Osteocyte (in vitro differentiated cells): ENCODE measurements at regions not wholly inside any gene's neighbourhood (a gene's known extent, or its start where the extent isn't known, plus 50 kb on each side); places are given as distances from the start of the nearest gene placed in this dataset.

Experiments used
- DNase-seq: peaks from one replicate; pipeline ENCODE4 v3.0.0; 2021; ENCODE audit warnings: mixed read lengths; ENCODE audit not compliant: unreplicated experiment; ENCODE audit errors: extremely low spot score
- H3K27ac Mint-ChIP-seq: one replicate; pipeline ENCODE4 v1.8.0; 2021; ENCODE audit warnings: mild to moderate bottlenecking, mixed read lengths; ENCODE audit not compliant: unreplicated experiment
- H3K27me3 Mint-ChIP-seq: one replicate; pipeline ENCODE4 v1.8.0; 2021; ENCODE audit warnings: mixed read lengths; ENCODE audit not compliant: unreplicated experiment
- H3K36me3 Mint-ChIP-seq: one replicate; pipeline ENCODE4 v1.8.0; 2021; ENCODE audit warnings: mixed read lengths; ENCODE audit not compliant: unreplicated experiment
- H3K4me1 Mint-ChIP-seq: one replicate; pipeline ENCODE4 v1.8.0; 2021; ENCODE audit warnings: mixed read lengths; ENCODE audit not compliant: unreplicated experiment
- H3K4me3 Mint-ChIP-seq: one replicate; pipeline ENCODE4 v1.8.0; 2021; ENCODE audit warnings: mild to moderate bottlenecking, moderate library complexity, mixed read lengths; ENCODE audit not compliant: unreplicated experiment
- H3K9me3 Mint-ChIP-seq: one replicate; pipeline ENCODE4 v1.8.0; 2021; ENCODE audit warnings: mixed read lengths; ENCODE audit not compliant: unreplicated experiment
- CTCF ChIP-seq: fragments of 200-600 bp; sonication (generic); IDR thresholded peaks from 2 replicates; pipeline ENCODE4 v1.5.0; 2021; ENCODE audit warnings: antibody characterized with exemption, mild to moderate bottlenecking, moderate library complexity

GRCh38 chr17:74148901-74149596, 54.4 kb upstream of the RPL38 start:
- H3K9me3 Mint-ChIP-seq: peaks cover 10% of the 10 kb centered on the region
- no peak overlapping the region for H3K27ac Mint-ChIP-seq
- H3K4me3 Mint-ChIP-seq: no peak overlapping the region
- no peaks in the 10 kb centered on the region for H3K36me3 Mint-ChIP-seq
- H3K27me3 Mint-ChIP-seq: no peaks in the 10 kb centered on the region
- peak; percentile 25 for DNase-seq
- H3K4me1 Mint-ChIP-seq: no peaks in the 10 kb centered on the region
- TF ChIP-seq CTCF: no peak

GRCh38 chr17:74149597-74150427, 53.7 kb upstream of the RPL38 start:
- no peak overlapping the region for H3K27ac Mint-ChIP-seq
- no peak for TF ChIP-seq CTCF
- H3K4me3 Mint-ChIP-seq: no peak overlapping the region
- DNase-seq: peak; percentile 62
- H3K27me3 Mint-ChIP-seq: no peaks in the 10 kb centered on the region
- H3K9me3 Mint-ChIP-seq: peaks cover 7% of the 10 kb centered on the region
- H3K4me1 Mint-ChIP-seq: no peaks in the 10 kb centered on the region
- no peaks in the 10 kb centered on the region for H3K36me3 Mint-ChIP-seq

- no peak overlapping the region for H3K27ac Mint-ChIP-seq
- peaks cover 6% of the 10 kb centered on the region for H3K9me3 Mint-ChIP-seq
- TF ChIP-seq CTCF: no peak
- H3K36me3 Mint-ChIP-seq: no peaks in the 10 kb centered on the region
- no peaks in the 10 kb centered on the region for H3K4me1 Mint-ChIP-seq
- no peak overlapping the region for H3K4me3 Mint-ChIP-seq
- DNase-seq: peak; percentile 69
- H3K27me3 Mint-ChIP-seq: no peaks in the 10 kb centered on the region
Observed at GRCh38 chr17:74150428-74151025, 53.0 kb upstream of the RPL38 start.

- H3K9me3 Mint-ChIP-seq: peaks cover 6% of the 10 kb centered on the region
- H3K36me3 Mint-ChIP-seq: no peaks in the 10 kb centered on the region
- H3K4me3 Mint-ChIP-seq: no peak overlapping the region
- no peak for TF ChIP-seq CTCF
- DNase-seq: peak; percentile 62
- no peak overlapping the region for H3K27ac Mint-ChIP-seq
- no peaks in the 10 kb centered on the region for H3K4me1 Mint-ChIP-seq
- H3K27me3 Mint-ChIP-seq: no peaks in the 10 kb centered on the region
Observed at GRCh38 chr17:74151551-74152315, 51.7 kb upstream of the RPL38 start.
